GM18867 (cell line): ENCODE measurements at regions not wholly inside any gene's neighbourhood (a gene's known extent, or its start where the extent isn't known, plus 50 kb on each side); places are given as distances from the start of the nearest gene placed in this dataset.
"Not testable (repeated sequence)": the region's sequence is repeated elsewhere in the genome, so short reads cannot be mapped to it uniquely, and the experiment has no call there.

ENCODE experiments used
- ATAC-seq: cut with Tn5 transposase; IDR thresholded peaks from one replicate; pipeline ENCODE4 v1.9.1; 2021; ENCODE audit warnings: mild to moderate bottlenecking, moderate library complexity; ENCODE audit not compliant: unreplicated experiment

- ATAC-seq = peak; percentile 76
These were observed 53.9 kb downstream of the OTOR start for GRCh38 chr20:16801919-16802651.

- ATAC-seq = no peak
These were observed 54.4 kb downstream of the OTOR start for GRCh38 chr20:16802652-16802935.

GRCh38 chr20:16803965-16804792, 56.0 kb downstream of the OTOR start:
- ATAC-seq = no peak

- ATAC-seq = no peak
These were observed 56.6 kb downstream of the OTOR start for GRCh38 chr20:16804793-16805187.

- ATAC-seq = no peak
These were observed 57.9 kb downstream of the OTOR start for GRCh38 chr20:16806061-16806460.

- no peak for ATAC-seq
These were observed 58.7 kb downstream of the OTOR start for GRCh38 chr20:16806886-16807285.

- no peak for ATAC-seq
These were observed 60.6 kb downstream of the OTOR start for GRCh38 chr20:16808796-16809195.

- no peak for ATAC-seq
These were observed 62.1 kb downstream of the OTOR start for GRCh38 chr20:16810216-16810615.

GRCh38 chr20:16816192-16816591, 68.0 kb downstream of the OTOR start:
- no peak for ATAC-seq

GRCh38 chr20:16819483-16819882, 71.3 kb downstream of the OTOR start:
- ATAC-seq = no peak

- peak; percentile 85 for ATAC-seq
These were observed 73.3 kb downstream of the OTOR start for GRCh38 chr20:16821211-16822089.

- no peak for ATAC-seq
These were observed 76.5 kb downstream of the OTOR start for GRCh38 chr20:16824664-16825063.

GRCh38 chr20:16828666-16829305, 80.6 kb downstream of the OTOR start:
- ATAC-seq = no peak

- ATAC-seq = not testable (repeated sequence)
These were observed 87.5 kb downstream of the OTOR start for GRCh38 chr20:16835690-16836089.

- ATAC-seq = no peak
These were observed 94.4 kb downstream of the OTOR start for GRCh38 chr20:16842486-16843120.

- ATAC-seq = no peak
These were observed 96.2 kb downstream of the OTOR start for GRCh38 chr20:16844406-16844805.

GRCh38 chr20:16846006-16846405, 97.8 kb downstream of the OTOR start:
- ATAC-seq = no peak

GRCh38 chr20:16848061-16848460, 99.9 kb downstream of the OTOR start:
- ATAC-seq = no peak

GRCh38 chr20:16848526-16848925, 100.4 kb downstream of the OTOR start:
- ATAC-seq = no peak

GRCh38 chr20:16860914-16861313, 112.8 kb downstream of the OTOR start:
- no peak for ATAC-seq

GRCh38 chr20:16861708-16862107, 113.5 kb downstream of the OTOR start:
- no peak for ATAC-seq
